ENCODE measurements at regions not wholly inside any gene's neighbourhood (a gene's known extent, or its start where the extent isn't known, plus 50 kb on each side); places are given as distances from the start of the nearest gene placed in this dataset.

DNA sequence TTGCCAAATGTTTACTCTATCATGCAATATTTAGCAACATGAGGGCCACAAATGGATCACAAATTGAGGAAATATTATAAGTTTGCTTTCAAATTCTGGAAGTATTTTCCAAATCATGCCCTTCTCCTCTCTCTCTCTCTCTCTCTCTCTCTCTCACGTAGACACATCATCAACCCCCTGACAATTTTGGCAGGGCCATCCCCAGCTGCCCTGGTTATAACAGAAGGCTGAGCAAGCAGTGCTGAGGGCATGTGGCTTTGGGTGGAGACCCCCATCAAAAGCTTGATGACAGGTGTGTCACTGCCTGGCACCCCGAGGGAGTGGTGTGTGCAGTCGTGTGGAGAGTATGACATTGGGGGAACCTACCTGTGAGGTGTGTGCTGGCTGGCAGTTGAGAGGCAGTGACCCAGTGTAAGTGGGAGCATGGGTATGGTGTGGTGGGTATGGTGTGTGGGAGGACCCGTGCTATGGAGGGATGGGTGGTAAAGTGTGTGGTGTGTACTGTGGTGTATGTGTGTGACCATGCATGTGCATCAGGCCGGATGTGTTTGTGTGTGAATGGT is 224.5 kb downstream of the TTC32 start:
- no peak overlapping the region for H3K4me3 ChIP-seq (ENCODE audit: insufficient read depth, low read depth, low read length)
- WGBS, 2 experiments, result 92% methylated on average over 5 of the region's 5 CpGs
- H3K4me1 ChIP-seq (ENCODE audit: control insufficient read depth, insufficient read depth, low read length), result peaks cover 5% of the 10 kb centered on the region
- H3K36me3 ChIP-seq (ENCODE audit: control insufficient read depth, insufficient read depth, low read length), result no peaks in the 10 kb centered on the region
- H3K27ac ChIP-seq (ENCODE audit: insufficient read depth, low read depth, low read length, poor library complexity, severe bottlenecking), result no peak overlapping the region
- no peaks in the 10 kb centered on the region for H3K27me3 ChIP-seq (ENCODE audit: control insufficient read depth, insufficient read depth, low read length, poor library complexity, severe bottlenecking)
- no peaks in the 10 kb centered on the region for H3K9me3 ChIP-seq (ENCODE audit: control insufficient read depth, low read length)

DNA sequence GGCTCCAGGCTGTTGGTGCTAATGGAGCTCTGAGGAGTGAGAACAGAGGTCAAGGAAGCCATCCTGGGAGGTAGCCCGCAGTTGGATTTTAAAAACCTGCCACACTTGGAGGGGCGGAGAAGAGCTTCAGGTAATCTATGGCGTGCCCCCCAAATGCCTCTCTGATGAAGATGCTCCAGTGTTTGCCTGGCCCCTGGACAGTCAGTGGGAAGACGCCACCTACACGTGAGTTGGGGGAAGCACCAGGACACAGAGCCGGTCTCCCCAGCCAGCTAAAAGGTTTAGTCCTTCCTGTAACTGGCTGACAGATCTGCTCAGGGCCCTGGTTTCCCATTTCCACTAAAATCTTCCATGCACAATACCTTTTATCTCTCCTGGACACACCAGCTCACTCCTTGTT is 225.0 kb downstream of the TTC32 start:
- Histone ChIP-seq H3K9me3 (ENCODE audit: control insufficient read depth, low read length) (no peaks in the 10 kb centered on the region), H3K36me3 (ENCODE audit: control insufficient read depth, insufficient read depth, low read length) (no peaks in the 10 kb centered on the region), H3K27me3 (ENCODE audit: control insufficient read depth, insufficient read depth, low read length, poor library complexity, severe bottlenecking) (no peaks in the 10 kb centered on the region), H3K4me1 (ENCODE audit: control insufficient read depth, insufficient read depth, low read length) (peaks cover 5% of the 10 kb centered on the region), H3K27ac (ENCODE audit: insufficient read depth, low read depth, low read length, poor library complexity, severe bottlenecking) (no peak overlapping the region), H3K4me3 (ENCODE audit: insufficient read depth, low read depth, low read length) (no peak overlapping the region)
- WGBS, 2 experiments, result 74% methylated on average over 6 of the region's 6 CpGs

DNA sequence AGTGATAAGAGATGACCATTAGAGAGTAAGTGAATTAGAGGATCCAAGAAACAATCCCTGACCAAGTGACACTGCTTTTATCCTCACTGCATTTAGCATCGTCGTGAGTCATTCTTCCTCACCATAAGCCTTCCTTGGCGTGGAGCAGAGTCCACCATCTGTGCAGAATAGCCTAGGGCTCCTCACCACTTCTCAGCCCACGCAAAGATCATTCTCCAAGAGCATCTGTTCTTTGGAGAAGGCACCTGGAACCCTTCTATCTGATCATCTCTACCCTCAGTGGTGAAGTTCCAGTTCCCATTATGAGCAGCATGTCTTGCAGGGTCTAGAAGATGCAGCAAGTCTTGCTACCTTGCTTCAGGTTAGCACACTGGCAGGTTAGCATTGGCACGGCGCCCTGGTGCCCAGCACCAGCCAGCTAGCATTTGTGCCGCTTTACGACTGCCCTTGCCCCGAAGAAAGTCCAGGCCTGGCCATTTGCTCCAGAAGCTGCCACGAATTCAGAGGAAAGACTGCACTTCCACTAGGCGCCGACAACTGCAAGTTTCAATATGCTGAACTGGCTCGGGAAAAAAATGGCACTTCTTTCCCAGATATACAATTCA is 225.8 kb downstream of the TTC32 start:
- Histone ChIP-seq H3K9me3 (ENCODE audit: control insufficient read depth, low read length) (no peaks in the 10 kb centered on the region), H3K4me3 (ENCODE audit: insufficient read depth, low read depth, low read length) (no peak overlapping the region), H3K27me3 (ENCODE audit: control insufficient read depth, insufficient read depth, low read length, poor library complexity, severe bottlenecking) (no peaks in the 10 kb centered on the region), H3K4me1 (ENCODE audit: control insufficient read depth, insufficient read depth, low read length) (peaks cover 5% of the 10 kb centered on the region), H3K36me3 (ENCODE audit: control insufficient read depth, insufficient read depth, low read length) (no peaks in the 10 kb centered on the region), H3K27ac (ENCODE audit: insufficient read depth, low read depth, low read length, poor library complexity, severe bottlenecking) (no peak overlapping the region)
- WGBS, 2 experiments, result 93% methylated on average over 13 of the region's 13 CpGs

DNA sequence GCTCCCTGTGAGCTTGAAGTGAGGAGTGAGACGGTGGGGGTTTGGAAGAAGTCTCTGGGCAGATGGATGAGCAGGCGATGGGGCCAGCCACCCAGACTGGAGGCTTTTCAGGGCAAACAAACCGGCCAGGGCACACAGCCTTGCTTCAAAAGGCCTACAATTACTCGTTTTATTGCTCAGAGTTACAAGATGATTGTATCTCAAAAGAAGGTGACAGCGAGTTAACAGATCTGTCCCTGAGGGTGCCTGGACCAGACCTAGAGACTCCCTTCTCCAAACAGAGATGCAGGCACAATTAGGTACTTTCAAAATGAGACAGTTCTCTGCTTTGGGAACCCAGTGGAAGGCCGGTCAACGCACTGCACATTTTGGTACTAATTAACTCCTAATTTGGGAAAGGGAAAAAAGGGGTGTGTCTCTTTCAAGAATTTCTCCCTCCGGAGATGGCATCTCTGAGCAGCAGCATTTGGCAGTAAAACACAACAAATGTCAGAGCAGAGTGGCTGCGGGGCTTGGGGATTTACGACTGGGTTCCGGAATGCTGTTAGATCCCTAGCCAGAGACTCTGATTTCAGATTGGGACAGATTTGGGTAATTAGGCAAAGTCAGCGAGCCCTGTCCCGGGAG is 226.7 kb downstream of the TTC32 start:
- Histone ChIP-seq H3K9me3 (ENCODE audit: control insufficient read depth, low read length) (no peaks in the 10 kb centered on the region), H3K4me1 (ENCODE audit: control insufficient read depth, insufficient read depth, low read length) (peaks cover 5% of the 10 kb centered on the region), H3K27me3 (ENCODE audit: control insufficient read depth, insufficient read depth, low read length, poor library complexity, severe bottlenecking) (no peaks in the 10 kb centered on the region), H3K27ac (ENCODE audit: insufficient read depth, low read depth, low read length, poor library complexity, severe bottlenecking) (no peak overlapping the region), H3K36me3 (ENCODE audit: control insufficient read depth, insufficient read depth, low read length) (no peaks in the 10 kb centered on the region), H3K4me3 (ENCODE audit: insufficient read depth, low read depth, low read length) (no peak overlapping the region)
- WGBS, 2 experiments, result 82 to 83% methylated on average over 13 of the region's 13 CpGs

DNA sequence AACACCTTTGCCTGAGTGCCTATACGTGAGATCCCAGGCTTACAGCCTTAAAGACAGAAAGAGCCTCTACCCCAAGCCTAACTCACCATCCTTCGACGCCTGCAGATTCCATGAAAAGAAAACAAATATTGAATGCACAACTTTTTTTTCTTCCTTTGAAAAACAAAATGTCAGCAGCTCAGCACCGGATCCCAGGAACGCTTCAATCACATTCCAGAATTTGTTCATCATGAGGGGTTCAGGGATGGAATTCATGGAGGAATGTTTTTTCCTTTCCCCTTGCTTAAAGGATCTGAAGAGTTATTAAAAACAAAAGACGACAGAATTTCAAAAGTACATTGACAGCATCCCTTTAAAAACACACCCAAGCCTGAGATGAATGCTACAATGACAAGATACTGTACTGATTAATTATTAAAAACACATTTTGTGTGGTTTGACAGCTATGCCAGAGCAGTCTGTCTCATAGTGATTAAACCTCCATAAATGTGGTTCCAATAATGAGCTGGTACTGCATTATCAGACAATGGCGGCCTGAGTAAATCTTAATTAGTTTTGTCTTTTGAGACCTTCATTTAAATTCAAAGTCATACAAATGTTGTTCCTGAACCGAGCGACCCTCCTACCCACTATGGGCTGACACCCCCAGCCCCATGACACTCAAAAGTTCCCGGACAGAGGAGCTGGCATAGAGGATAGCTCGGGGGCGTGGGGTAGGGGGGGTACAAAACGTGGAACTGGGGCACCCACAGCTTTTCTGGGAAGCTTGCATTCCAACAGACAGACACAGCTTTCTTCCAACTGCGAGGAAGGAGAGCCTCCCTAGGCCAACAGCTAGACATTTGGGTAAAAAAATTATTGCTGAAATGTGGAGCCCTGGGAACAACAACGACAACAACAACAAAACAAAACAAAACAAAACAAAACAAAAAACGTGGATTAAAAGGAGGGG is 227.5 kb downstream of the TTC32 start:
- no peaks in the 10 kb centered on the region for H3K9me3 ChIP-seq (ENCODE audit: control insufficient read depth, low read length)
- no peak overlapping the region for H3K27ac ChIP-seq (ENCODE audit: insufficient read depth, low read depth, low read length, poor library complexity, severe bottlenecking)
- peaks cover 5% of the 10 kb centered on the region for H3K4me1 ChIP-seq (ENCODE audit: control insufficient read depth, insufficient read depth, low read length)
- H3K36me3 ChIP-seq (ENCODE audit: control insufficient read depth, insufficient read depth, low read length), result no peaks in the 10 kb centered on the region
- H3K4me3 ChIP-seq (ENCODE audit: insufficient read depth, low read depth, low read length), result no peak overlapping the region
- H3K27me3 ChIP-seq (ENCODE audit: control insufficient read depth, insufficient read depth, low read length, poor library complexity, severe bottlenecking), result no peaks in the 10 kb centered on the region
- 85 to 86% methylated on average over 12 to 15 of the region's 16 CpGs for WGBS, 2 experiments

DNA sequence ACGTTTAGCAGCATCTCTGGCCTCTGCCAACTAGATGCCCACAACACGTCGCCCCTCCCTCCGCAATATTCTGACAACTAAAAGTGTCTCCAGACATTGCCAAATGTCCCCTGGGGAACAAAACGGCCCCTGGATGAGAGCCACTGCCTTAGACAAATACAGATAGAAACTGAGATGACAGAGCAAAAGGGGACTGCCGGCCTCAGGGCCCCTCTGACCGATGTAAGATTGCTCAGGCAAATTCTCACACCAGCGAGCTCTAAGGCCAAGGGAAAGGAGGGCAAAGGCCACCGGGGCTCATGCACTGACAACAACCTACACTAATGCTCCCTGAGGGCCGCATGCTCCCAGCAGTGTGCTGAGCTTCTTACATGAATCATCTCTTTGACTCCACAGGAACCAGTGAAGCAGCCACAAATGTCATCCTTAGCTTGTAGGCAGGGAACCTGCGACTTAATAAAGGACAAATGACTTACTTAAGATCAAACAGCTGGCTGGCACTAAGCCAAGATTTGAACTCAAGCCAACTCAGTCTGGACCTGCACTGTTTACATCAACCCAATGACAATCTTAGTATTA is 228.5 kb downstream of the TTC32 start:
- Histone ChIP-seq H3K27me3 (ENCODE audit: control insufficient read depth, insufficient read depth, low read length, poor library complexity, severe bottlenecking) (no peaks in the 10 kb centered on the region), H3K36me3 (ENCODE audit: control insufficient read depth, insufficient read depth, low read length) (no peaks in the 10 kb centered on the region), H3K9me3 (ENCODE audit: control insufficient read depth, low read length) (no peaks in the 10 kb centered on the region), H3K4me1 (ENCODE audit: control insufficient read depth, insufficient read depth, low read length) (peaks cover 5% of the 10 kb centered on the region), H3K27ac (ENCODE audit: insufficient read depth, low read depth, low read length, poor library complexity, severe bottlenecking) (no peak overlapping the region), H3K4me3 (ENCODE audit: insufficient read depth, low read depth, low read length) (no peak overlapping the region)
- WGBS, 2 experiments, result 71 to 74% methylated on average over 11 of the region's 11 CpGs

DNA sequence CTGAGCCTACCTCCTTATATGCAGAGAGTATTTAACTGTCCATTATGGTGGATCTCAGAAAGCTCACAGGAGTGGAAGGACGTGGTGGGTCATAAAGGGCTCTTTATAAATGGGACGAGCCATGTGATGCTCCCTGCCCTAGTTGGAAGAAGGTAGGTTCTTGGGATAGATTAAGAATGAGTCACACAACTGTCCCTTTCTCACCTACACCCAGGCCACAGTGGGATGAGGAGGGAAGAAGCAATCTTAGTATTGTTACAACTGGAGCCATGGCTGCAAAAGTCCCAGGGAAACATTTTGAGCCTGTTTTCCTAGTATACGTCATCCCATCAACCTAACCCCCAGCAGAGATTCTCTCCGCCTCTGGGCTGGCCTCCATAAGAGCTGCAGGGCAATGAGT is 229.9 kb downstream of the TTC32 start:
- WGBS, 2 experiments, result 96% methylated on average over 4 of the region's 4 CpGs
- Histone ChIP-seq H3K27ac (ENCODE audit: insufficient read depth, low read depth, low read length, poor library complexity, severe bottlenecking) (no peak overlapping the region), H3K4me1 (ENCODE audit: control insufficient read depth, insufficient read depth, low read length) (peaks cover 5% of the 10 kb centered on the region), H3K9me3 (ENCODE audit: control insufficient read depth, low read length) (no peaks in the 10 kb centered on the region), H3K27me3 (ENCODE audit: control insufficient read depth, insufficient read depth, low read length, poor library complexity, severe bottlenecking) (no peaks in the 10 kb centered on the region), H3K36me3 (ENCODE audit: control insufficient read depth, insufficient read depth, low read length) (no peaks in the 10 kb centered on the region), H3K4me3 (ENCODE audit: insufficient read depth, low read depth, low read length) (no peak overlapping the region)

DNA sequence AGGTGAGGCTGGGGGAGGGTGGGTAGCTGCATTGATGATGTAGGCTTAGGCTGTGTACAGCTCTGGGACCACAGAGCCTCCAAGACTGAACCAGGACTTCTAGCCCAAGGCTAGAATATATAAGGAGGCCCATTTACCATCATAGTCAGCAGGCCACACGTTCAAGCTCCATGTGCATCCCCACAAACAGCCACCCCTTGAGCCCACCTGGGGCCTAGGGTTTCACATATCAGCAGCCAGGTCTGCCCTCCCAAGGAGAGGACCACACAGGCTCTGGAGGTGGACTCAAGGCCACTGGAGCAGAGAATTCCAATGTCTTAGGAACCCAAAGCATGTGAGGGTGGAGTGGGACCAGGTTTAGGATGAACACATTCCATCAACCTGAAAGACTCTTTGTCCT is 230.5 kb downstream of the TTC32 start:
- Histone ChIP-seq H3K9me3 (ENCODE audit: control insufficient read depth, low read length) (no peaks in the 10 kb centered on the region), H3K27ac (ENCODE audit: insufficient read depth, low read depth, low read length, poor library complexity, severe bottlenecking) (no peak overlapping the region), H3K4me1 (ENCODE audit: control insufficient read depth, insufficient read depth, low read length) (peaks cover 5% of the 10 kb centered on the region), H3K27me3 (ENCODE audit: control insufficient read depth, insufficient read depth, low read length, poor library complexity, severe bottlenecking) (no peaks in the 10 kb centered on the region), H3K4me3 (ENCODE audit: insufficient read depth, low read depth, low read length) (no peak overlapping the region), H3K36me3 (ENCODE audit: control insufficient read depth, insufficient read depth, low read length) (no peaks in the 10 kb centered on the region)
- 78 to 90% methylated on average over 1 of the region's 1 CpG for WGBS, 2 experiments

DNA sequence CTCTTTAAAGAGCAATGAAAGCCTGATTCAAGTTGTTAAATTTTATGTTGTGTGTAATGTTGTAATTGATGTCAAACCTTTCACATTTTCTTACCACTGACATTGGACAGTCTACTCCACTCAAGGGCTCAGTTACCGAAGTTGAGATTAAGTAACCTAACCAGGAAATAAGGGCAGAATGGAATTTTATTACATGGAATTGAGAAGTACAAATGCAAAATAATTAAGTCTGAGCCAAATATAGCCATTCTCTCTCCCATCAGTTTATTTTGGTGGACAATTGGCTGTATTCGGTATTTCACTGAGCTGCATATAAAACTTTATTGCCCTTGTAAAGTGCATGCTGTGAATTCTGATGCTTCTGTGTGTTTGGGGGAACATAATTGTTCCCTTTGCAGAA is 231.5 kb downstream of the TTC32 start:
- H3K4me1 ChIP-seq (ENCODE audit: control insufficient read depth, insufficient read depth, low read length), result peaks cover 5% of the 10 kb centered on the region
- no peak overlapping the region for H3K4me3 ChIP-seq (ENCODE audit: insufficient read depth, low read depth, low read length)
- H3K9me3 ChIP-seq (ENCODE audit: control insufficient read depth, low read length), result no peaks in the 10 kb centered on the region
- WGBS, 2 experiments, result 89 to 94% methylated on average over 1 to 2 of the region's 2 CpGs
- H3K27ac ChIP-seq (ENCODE audit: insufficient read depth, low read depth, low read length, poor library complexity, severe bottlenecking), result no peak overlapping the region
- no peaks in the 10 kb centered on the region for H3K27me3 ChIP-seq (ENCODE audit: control insufficient read depth, insufficient read depth, low read length, poor library complexity, severe bottlenecking)
- H3K36me3 ChIP-seq (ENCODE audit: control insufficient read depth, insufficient read depth, low read length), result no peaks in the 10 kb centered on the region

DNA sequence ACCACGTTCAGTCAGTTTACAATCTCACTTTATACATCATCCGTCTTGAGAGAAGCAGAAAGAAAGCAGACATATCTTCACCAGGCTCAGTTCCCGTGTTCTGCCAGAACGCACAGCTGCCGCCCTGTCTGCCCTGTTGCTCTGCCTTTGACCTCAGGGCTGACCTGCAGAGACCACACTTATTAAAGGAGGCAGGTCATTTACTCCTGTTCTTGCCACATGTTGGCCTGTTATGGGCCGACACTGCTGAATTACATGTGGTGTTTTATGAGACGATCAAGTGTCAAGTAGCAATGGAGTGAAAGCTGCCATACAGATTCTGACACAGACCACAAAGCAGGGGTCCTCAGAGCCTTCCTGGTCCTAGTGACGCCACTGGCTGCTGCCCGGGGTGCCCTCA is 232.2 kb downstream of the TTC32 start:
- no peaks in the 10 kb centered on the region for H3K27me3 ChIP-seq (ENCODE audit: control insufficient read depth, insufficient read depth, low read length, poor library complexity, severe bottlenecking)
- H3K9me3 ChIP-seq (ENCODE audit: control insufficient read depth, low read length), result no peaks in the 10 kb centered on the region
- WGBS, 2 experiments, result 87 to 89% methylated on average over 9 of the region's 9 CpGs
- no peak overlapping the region for H3K4me3 ChIP-seq (ENCODE audit: insufficient read depth, low read depth, low read length)
- no peak overlapping the region for H3K27ac ChIP-seq (ENCODE audit: insufficient read depth, low read depth, low read length, poor library complexity, severe bottlenecking)
- H3K36me3 ChIP-seq (ENCODE audit: control insufficient read depth, insufficient read depth, low read length), result no peaks in the 10 kb centered on the region
- peaks cover under 1% of the 10 kb centered on the region for H3K4me1 ChIP-seq (ENCODE audit: control insufficient read depth, insufficient read depth, low read length)
